H1 (cell line): ENCODE measurements at regions not wholly inside any gene's neighbourhood (a gene's known extent, or its start where the extent isn't known, plus 50 kb on each side); places are given as distances from the start of the nearest gene placed in this dataset.

Source experiments
- GTF2F1 ChIP-seq: IDR thresholded peaks from 2 replicates; pipeline ENCODE4 v1.6.1; 2012; ENCODE audit warnings: low read depth, low read length, improper control_type of control experiment, borderline replicate concordance
- POLR2A ChIP-seq, 2 experiments: IDR thresholded peaks; 1 replicate in 1 of 2; 2 replicates in 1 of 2; pipeline ENCODE4 v1.6.1; 2011; ENCODE audit warnings: low read depth in 2 of 2, low read length in 2 of 2, mild to moderate bottlenecking in 2 of 2; ENCODE audit errors: control extremely low read depth in 1 of 2
- SAP30 ChIP-seq: fragments of 300-600 bp; sonication (generic); IDR thresholded peaks from 2 replicates; pipeline ENCODE4 v1.7.1; 2012; ENCODE audit warnings: low read length, moderate library complexity, mild to moderate bottlenecking, inconsistent platforms; ENCODE audit not compliant: insufficient read depth, insufficient replicate concordance

DNA sequence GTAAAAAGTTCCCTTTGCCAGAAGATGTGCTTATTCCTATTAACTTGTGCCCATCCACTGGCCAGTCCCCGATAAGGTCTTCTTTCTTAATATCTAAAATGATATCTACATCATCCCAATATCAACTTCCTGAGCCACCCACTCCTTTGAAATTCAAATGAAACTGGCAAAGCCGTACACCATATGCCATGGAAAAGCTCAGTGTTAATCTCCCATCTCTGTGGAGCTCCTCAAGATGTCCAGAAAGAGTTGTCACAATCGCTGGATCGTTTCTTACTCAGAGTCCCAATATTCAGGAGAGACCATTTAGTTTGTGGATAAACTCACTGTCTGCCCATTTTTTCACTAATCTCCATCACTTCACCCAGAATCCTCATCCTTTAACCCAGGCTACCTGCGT, 420.7 kb downstream of the NPIPA8 start (continued):
- TF ChIP-seq GTF2F1 (no peak), SAP30 (no peak), POLR2A (IDR thresholded peaks at IDR 0.05; ENCODE audit: control extremely low read depth in 1 of 2, low read depth in 2 of 2, low read length in 2 of 2) (no peak)
